ENCODE measurements at regions not wholly inside any gene's neighbourhood (a gene's known extent, or its start where the extent isn't known, plus 50 kb on each side); places are given as distances from the start of the nearest gene placed in this dataset.

DNA sequence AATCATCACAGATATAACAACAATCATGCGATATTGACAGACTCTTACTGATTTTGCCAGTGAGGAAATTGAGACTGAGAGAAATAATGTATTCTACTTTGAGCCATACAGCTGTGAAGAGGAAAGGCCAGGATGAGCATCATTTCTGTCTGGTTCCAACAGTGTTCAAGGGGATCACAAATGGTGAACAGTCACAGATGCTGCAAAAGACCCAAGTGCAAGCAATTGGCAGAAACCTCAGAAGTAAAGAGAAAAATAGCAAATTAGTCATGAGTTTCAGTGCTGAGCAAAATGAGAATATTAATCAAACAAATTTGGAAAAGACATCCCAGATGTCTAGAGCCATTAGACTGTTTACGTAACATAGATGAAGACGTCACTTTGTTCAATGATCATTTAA is 114.1 kb downstream of the RAB38 start:
- no peaks in the 10 kb centered on the region for H3F3A ChIP-seq (ENCODE audit: low read length, unreplicated experiment)
- H2AFZ ChIP-seq (ENCODE audit: low read length), result no peak overlapping the region
- TF ChIP-seq EZH2 (IDR thresholded peaks at IDR 0.05; ENCODE audit: low read length, unreplicated experiment), result no peak
- no peaks in the 10 kb centered on the region for H3K4me1 ChIP-seq (ENCODE audit: insufficient read depth, low read length)
- H3K9me3 ChIP-seq (ENCODE audit: low read length), result no peaks in the 10 kb centered on the region
- ChIA-PET CTCF (no interaction called here), POLR2A (ENCODE audit: unreplicated experiment) (no interaction called here)
- intact Hi-C loops (cut with micrococcal nuclease), result no loop called here
- H3K9ac ChIP-seq (ENCODE audit: low read length), result no peak overlapping the region
- no TSS peak for BruUV-seq (replicated peaks)
- no peak overlapping the region for H3K27ac ChIP-seq (ENCODE audit: low read length)
- no peak for DNase-seq
- no peak for ATAC-seq
- H3K79me2 ChIP-seq (ENCODE audit: low read length), result no peaks in the 10 kb centered on the region
- H3K36me3 ChIP-seq (ENCODE audit: low read depth, low read length), result no peaks in the 10 kb centered on the region
- H3K4me2 ChIP-seq (ENCODE audit: low read length), result no peak overlapping the region
- H3K27me3 ChIP-seq (ENCODE audit: low read length), result no peaks in the 10 kb centered on the region
- H4K20me1 ChIP-seq (ENCODE audit: low read length), result no peaks in the 10 kb centered on the region
- no peak overlapping the region for H3K4me3 ChIP-seq (ENCODE audit: low read length)
- H3K9me2 ChIP-seq (replicated peaks; ENCODE audit: low read length), result no peaks in the 10 kb centered on the region

DNA sequence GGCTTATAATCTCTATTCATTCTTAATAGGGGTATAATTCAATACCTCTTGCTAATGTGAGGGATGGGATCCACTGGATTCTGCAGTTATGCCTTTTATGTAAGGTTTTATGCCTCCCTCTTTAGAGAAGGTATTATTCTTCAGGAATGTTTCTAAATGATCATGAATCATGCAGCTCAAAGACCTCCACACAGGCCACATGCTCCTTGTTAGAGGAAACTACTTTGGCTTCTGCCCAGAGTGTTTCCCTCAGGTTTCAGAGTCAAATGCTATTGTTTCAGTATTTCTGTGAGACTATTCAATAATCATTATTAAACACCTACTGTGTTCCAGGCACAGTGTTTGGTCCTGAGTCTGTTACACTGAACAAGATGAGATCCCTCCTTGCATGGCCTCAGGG is 115.9 kb downstream of the RAB38 start:
- Histone ChIP-seq H3K27me3 (ENCODE audit: low read length) (no peaks in the 10 kb centered on the region), H3K4me3 (ENCODE audit: low read length) (no peak overlapping the region), H2AFZ (ENCODE audit: low read length) (no peak overlapping the region), H3K27ac (ENCODE audit: low read length) (no peak overlapping the region), H3K4me2 (ENCODE audit: low read length) (no peak overlapping the region), H3K4me1 (ENCODE audit: insufficient read depth, low read length) (0 out of 2 replicates have a peak, but pooled peaks cover 6% of the 10 kb centered on the region), H3K9me2 (replicated peaks; ENCODE audit: low read length) (no peaks in the 10 kb centered on the region), H3K79me2 (ENCODE audit: low read length) (no peaks in the 10 kb centered on the region), H3K9me3 (ENCODE audit: low read length) (no peaks in the 10 kb centered on the region), H3K36me3 (ENCODE audit: low read depth, low read length) (no peaks in the 10 kb centered on the region), H3K9ac (ENCODE audit: low read length) (no peak overlapping the region), H3F3A (ENCODE audit: low read length, unreplicated experiment) (no peaks in the 10 kb centered on the region), H4K20me1 (ENCODE audit: low read length) (no peaks in the 10 kb centered on the region)
- DNase-seq, result peak; percentile 20
- no peak for ATAC-seq
- no TSS peak for BruUV-seq (replicated peaks)
- POLR2A ChIA-PET (ENCODE audit: unreplicated experiment), result interaction anchor here (0.6 kb wide), 1 partner anchor 224 kb away, joined by 4 read pairs; no protein-coding TSS in a partner anchor
- CTCF ChIA-PET, result no interaction called here
- TF ChIP-seq CTCF (conservative IDR thresholded peaks at IDR 0.05; ENCODE audit: low read depth, low read length), result no peak
- TF ChIP-seq EZH2phosphoT487 (IDR thresholded peaks at IDR 0.05; ENCODE audit: borderline replicate concordance, low read length), result no peak
- TF ChIP-seq EZH2 (IDR thresholded peaks at IDR 0.05; ENCODE audit: low read length, unreplicated experiment), result no peak
- intact Hi-C loops (cut with micrococcal nuclease), result no loop called here

GRCh38 chr11:88051396-88051795 is 123.8 kb downstream of the RAB38 start:
- Histone ChIP-seq H3K9me2 (replicated peaks; ENCODE audit: low read length) (no peaks in the 10 kb centered on the region), H3K4me2 (ENCODE audit: low read length) (peak overlapping the region; percentile 60), H2AFZ (ENCODE audit: low read length) (no peak overlapping the region), H3K9me3 (ENCODE audit: low read length) (no peaks in the 10 kb centered on the region), H3K27ac (ENCODE audit: low read length) (peak overlapping the region; percentile 85), H3K79me2 (ENCODE audit: low read length) (no peaks in the 10 kb centered on the region), H4K20me1 (ENCODE audit: low read length) (no peaks in the 10 kb centered on the region), H3K27me3 (ENCODE audit: low read length) (no peaks in the 10 kb centered on the region), H3K9ac (ENCODE audit: low read length) (peak overlapping the region; percentile 59), H3K4me1 (ENCODE audit: insufficient read depth, low read length) (peaks cover 35% of the 10 kb centered on the region), H3K36me3 (ENCODE audit: low read depth, low read length) (no peaks in the 10 kb centered on the region), H3F3A (ENCODE audit: low read length, unreplicated experiment) (peaks cover 8% of the 10 kb centered on the region), H3K4me3 (ENCODE audit: low read length) (peak overlapping the region; percentile 7; the same call in 1 of the 2 replicates)
- TF ChIP-seq EZH2phosphoT487 (IDR thresholded peaks at IDR 0.05; ENCODE audit: borderline replicate concordance, low read length), result no peak
- TF ChIP-seq CTCF (conservative IDR thresholded peaks at IDR 0.05; ENCODE audit: low read depth, low read length), result no peak
- no peak for TF ChIP-seq EZH2 (IDR thresholded peaks at IDR 0.05; ENCODE audit: low read length, unreplicated experiment)
- intact Hi-C loops (cut with micrococcal nuclease), result loop anchor here (1.0 kb wide), 2 partner anchors 128 to 493 kb away; no protein-coding TSS in a partner anchor
- no TSS peak for BruUV-seq (replicated peaks)
- ChIA-PET POLR2A (ENCODE audit: unreplicated experiment) (no interaction called here), CTCF (interaction anchor here (0.5 to 0.6 kb wide), 2 partner anchors 53 to 564 kb away, joined by 3 read pairs; no protein-coding TSS in a partner anchor)
- DNase-seq (peak; percentile 91), ATAC-seq (peak; percentile 80)

All from PC-3 (cell line).